22Rv1 (cell line): ENCODE measurements at regions not wholly inside any gene's neighbourhood (a gene's known extent, or its start where the extent isn't known, plus 50 kb on each side); places are given as distances from the start of the nearest gene placed in this dataset.

ENCODE experiments used
- CTCF ChIP-seq: fragments of 450-650 bp; IDR thresholded peaks from 2 replicates; pipeline ENCODE4 v1.5.1; 2017; ENCODE audit warnings: mild to moderate bottlenecking
- ZFX ChIP-seq: fragments of 450-650 bp; IDR thresholded peaks from 2 replicates; pipeline ENCODE4 v1.6.1; 2017; ENCODE audit warnings: antibody characterized with exemption, borderline replicate concordance

GRCh38 chr2:120509991-120510735 is 164.2 kb downstream of the INHBB start:
- TF ChIP-seq CTCF (no peak), ZFX (no peak)
